Panc1 (cell line): ENCODE measurements at regions not wholly inside any gene's neighbourhood (a gene's known extent, or its start where the extent isn't known, plus 50 kb on each side); places are given as distances from the start of the nearest gene placed in this dataset.

Experiments
- ATAC-seq: fragments of 200-7000 bp; cut with Tn5 transposase; 2 replicates; pipeline ENCODE4 v1.9.1; 2020; ENCODE audit warnings: mild to moderate bottlenecking, moderate library complexity
- BruUV-seq: library from RNA; stranded (reverse); fragments of 400-500 nt; replicated peaks from 2 replicates; lab custom pipeline; 2021; lab: Mats Ljungman, UMichigan
- CTCF ChIA-PET: fragments of 300-600 bp; sonication (Branson Sonifier 250); formaldehyde crosslinking; loops from one replicate; lab custom pipeline; 2022; ENCODE audit warnings: antibody characterized with exemption; lab: Charles Lee
- POLR2A ChIA-PET: fragments of 300-600 bp; sonication (Branson Sonifier 250); formaldehyde crosslinking; loops from one replicate; lab custom pipeline; 2022; ENCODE audit warnings: antibody characterized with exemption; lab: Charles Lee
- DNase-seq: peaks from one replicate; pipeline ENCODE4 v3.0.0-alpha.2; 2010; ENCODE audit warnings: low read depth, low spot score
- H3K27ac ChIP-seq: 2 replicates; pipeline ENCODE4 v1.5.1; 2011; ENCODE audit warnings: mild to moderate bottlenecking, low read length, inconsistent platforms
- H3K27me3 ChIP-seq: fragments of 200-500 bp; sonication (Bioruptor generic); 2 replicates; pipeline ENCODE4 v1.6.0; 2014; ENCODE audit warnings: low read length, inconsistent platforms; ENCODE audit not compliant: control insufficient read depth, insufficient read depth
- H3K36me3 ChIP-seq: fragments of 200-500 bp; sonication (Bioruptor generic); 2 replicates; pipeline ENCODE4 v1.5.1; 2014; ENCODE audit warnings: inconsistent platforms, mild to moderate bottlenecking, low read length, moderate library complexity; ENCODE audit not compliant: control insufficient read depth, insufficient read depth
- H3K4me1 ChIP-seq: 2 replicates; pipeline ENCODE4 v1.5.1; 2011; ENCODE audit warnings: inconsistent platforms, mild to moderate bottlenecking, low read length, moderate library complexity; ENCODE audit not compliant: control insufficient read depth, insufficient read depth
- H3K4me3 ChIP-seq, 2 experiments: 2 replicates each; pipeline ENCODE4 v1.5.1; 2011 to 2012; ENCODE audit warnings: low read depth in 2 of 2, low read length in 2 of 2, mild to moderate bottlenecking in 2 of 2, inconsistent platforms in 1 of 2, moderate library complexity in 1 of 2
- H3K9me3 ChIP-seq: fragments of 200-500 bp; sonication (Bioruptor generic); 2 replicates; pipeline ENCODE4 v1.5.1; 2014; ENCODE audit warnings: low read depth, mild to moderate bottlenecking, inconsistent platforms, low read length, moderate library complexity; ENCODE audit not compliant: control insufficient read depth, insufficient read depth
- CTCF ChIP-seq: fragments of 450-650 bp; IDR thresholded peaks from 2 replicates; pipeline ENCODE4 v1.5.1; 2017; ENCODE audit warnings: mild to moderate bottlenecking
- POLR2AphosphoS5 ChIP-seq: IDR thresholded peaks from 2 replicates; pipeline ENCODE4 v1.6.1; 2012; ENCODE audit warnings: mild to moderate bottlenecking, low read depth, low read length, moderate library complexity
- REST ChIP-seq, 2 experiments: IDR thresholded peaks; 2 replicates each; pipeline ENCODE4 v1.6.1; 2011 to 2012; ENCODE audit warnings: low read depth in 2 of 2, control low read depth in 1 of 2, low read length in 1 of 2, mild to moderate bottlenecking in 1 of 2, moderate library complexity in 1 of 2; ENCODE audit not compliant: insufficient read depth in 1 of 2
- SIN3A ChIP-seq: IDR thresholded peaks from 2 replicates; pipeline ENCODE4 v1.6.1; 2012; ENCODE audit warnings: low read depth, mild to moderate bottlenecking, low read length, moderate library complexity, borderline replicate concordance; ENCODE audit not compliant: insufficient read depth
- TCF7L2 ChIP-seq: IDR thresholded peaks from 2 replicates; pipeline ENCODE4 v1.6.1; 2011; ENCODE audit warnings: mild to moderate bottlenecking, low read depth, low read length, inconsistent platforms
- in situ Hi-C: cut with HindIII; loops from 2 replicates; pipeline ENCODE4 v1.10.0; 2016; ENCODE audit warnings: low sequenced_read_pairs, low pct_unique_long_range_greater_than_20kb
- intact Hi-C: fragments of 100-400 bp; cut with micrococcal nuclease; formaldehyde crosslinking; loops from one replicate; pipeline ENCODE4 v1.10.0; 2022; ENCODE audit not compliant: unreplicated experiment

DNA sequence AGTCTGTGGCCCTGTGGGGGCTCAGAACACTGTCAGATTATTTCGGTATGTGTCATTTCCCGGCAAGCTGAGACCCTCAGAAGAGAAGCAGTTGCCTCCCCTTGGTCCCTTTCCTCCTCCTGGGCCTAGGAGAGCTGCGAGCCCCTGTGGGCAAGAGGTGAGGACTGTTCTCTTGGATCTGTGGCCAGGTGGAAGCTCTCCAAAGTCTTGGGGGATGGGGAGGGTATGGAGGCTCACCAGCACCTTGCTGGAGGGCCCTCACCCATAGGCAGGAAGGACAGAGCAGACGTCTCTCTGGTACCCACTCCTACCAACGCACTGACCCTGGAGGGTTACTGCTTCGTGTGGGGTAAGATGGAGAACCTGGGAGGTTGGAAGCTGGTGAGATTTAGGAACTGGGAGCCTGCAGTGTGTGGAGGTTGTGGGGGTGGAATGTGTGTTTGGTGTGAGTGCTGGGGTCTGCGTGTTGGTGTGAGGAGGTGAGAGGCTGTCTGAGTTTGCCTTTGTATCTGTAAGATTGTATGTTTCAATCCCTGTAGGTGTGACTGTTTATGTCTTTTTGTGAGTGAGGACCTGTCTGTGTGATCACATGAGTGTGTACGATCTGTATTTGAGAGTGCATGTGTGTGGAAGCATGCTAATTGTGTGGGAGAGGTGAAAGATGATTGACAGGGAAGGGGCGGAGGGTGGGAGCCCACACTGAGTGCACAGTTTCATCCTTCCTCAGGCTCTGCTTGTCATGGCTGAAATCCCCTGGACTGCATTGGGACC lies 52.4 kb upstream of the PSD2 start:
- POLR2A ChIA-PET: no interaction called here

GRCh38 chr5:139743804-139744203 lies 51.8 kb upstream of the PSD2 start:
- no TSS peak for BruUV-seq
- ATAC-seq (no peak), DNase-seq (no peak)
- Histone ChIP-seq H3K4me3 (no peak overlapping the region), H3K27ac (no peak overlapping the region), H3K9me3 (no peaks in the 10 kb centered on the region), H3K36me3 (no peaks in the 10 kb centered on the region), H3K27me3 (no peaks in the 10 kb centered on the region), H3K4me1 (peaks cover 19% of the 10 kb centered on the region)
- ChIA-PET CTCF (no interaction called here), POLR2A (no interaction called here)
- intact Hi-C loops (no loop called here), in situ Hi-C loops (no loop called here)
- TF ChIP-seq REST (IDR thresholded peaks at IDR 0.05; ENCODE audit: insufficient read depth in 1 of 2, low read depth in 2 of 2, low read length in 1 of 2) (no peak), POLR2AphosphoS5 (no peak), CTCF (no peak), TCF7L2 (no peak), SIN3A (no peak)

More for the DNA sequence above, 52.4 kb upstream of the PSD2 start:
- no peaks in the 10 kb centered on the region for H3K9me3 ChIP-seq
- intact Hi-C loops: no loop called here
- DNase-seq: no peak
- H3K4me3 ChIP-seq: no peak overlapping the region
- peaks cover 18% of the 10 kb centered on the region for H3K4me1 ChIP-seq
- in situ Hi-C loops: no loop called here
- ATAC-seq: no peak
- TF ChIP-seq SIN3A (no peak), CTCF (no peak), POLR2AphosphoS5 (no peak), REST (IDR thresholded peaks at IDR 0.05; ENCODE audit: insufficient read depth in 1 of 2, low read depth in 2 of 2, low read length in 1 of 2) (no peak), TCF7L2 (no peak)
- no peaks in the 10 kb centered on the region for H3K27me3 ChIP-seq
- CTCF ChIA-PET: no interaction called here
- BruUV-seq: no TSS peak
- no peaks in the 10 kb centered on the region for H3K36me3 ChIP-seq
- H3K27ac ChIP-seq: no peak overlapping the region
